ENCODE measurements at regions not wholly inside any gene's neighbourhood (a gene's known extent, or its start where the extent isn't known, plus 50 kb on each side); places are given as distances from the start of the nearest gene placed in this dataset.

DNA sequence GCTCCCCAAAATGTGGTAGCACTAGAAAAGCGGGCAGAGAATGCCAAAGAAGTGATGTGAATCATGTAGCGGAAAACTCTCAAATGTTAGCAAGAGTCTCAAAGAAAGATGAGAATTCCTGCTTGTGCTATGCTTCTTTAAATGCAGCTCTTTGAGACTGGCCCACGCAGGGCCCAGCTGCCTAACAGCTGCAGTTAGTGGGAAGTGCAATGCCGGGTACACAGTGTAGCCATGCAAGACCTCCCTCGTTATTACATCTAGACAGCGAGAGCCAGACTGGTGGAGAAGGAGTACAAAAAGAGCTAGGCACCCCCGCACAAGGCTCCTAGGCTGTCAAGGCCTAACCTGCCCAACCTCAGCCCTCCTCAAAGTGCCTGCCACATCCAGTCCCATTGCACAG, 201.7 kb upstream of the PRDM1 start:
- no peaks in the 10 kb centered on the region for H3K9me3 ChIP-seq (ENCODE audit: low read length)
- peaks cover 2 to 41% of the 10 kb centered on the region in 2 experiments for H3K27me3 ChIP-seq (ENCODE audit: control insufficient read depth in 1 of 2, insufficient read depth in 2 of 2, low read length in 2 of 2)
- DNase-seq (ENCODE audit: low spot score), result no peak
- no peak for FAIRE-seq
- in situ Hi-C loops (cut with HindIII; ENCODE audit: extremely low pct_ligation_motif_present, low pct_unique_long_range_greater_than_20kb) (no loop called here), intact Hi-C loops (cut with micrococcal nuclease; ENCODE audit: unreplicated experiment) (no loop called here)
- no TSS peak for BruUV-seq (replicated peaks)
- CTCF ChIA-PET (ENCODE audit: low intra/inter-chr PET ratio, low total read pairs), result no interaction called here
- H3K9ac ChIP-seq (ENCODE audit: insufficient read depth, low read depth, low read length), result no peak overlapping the region
- H4K20me1 ChIP-seq (ENCODE audit: insufficient read depth, low read length), result no peaks in the 10 kb centered on the region
- H3K4me1 ChIP-seq (ENCODE audit: insufficient read depth, low read length), result no peaks in the 10 kb centered on the region
- no peak overlapping the region for H3K4me3 ChIP-seq (replicated peaks in 1 of 3; ENCODE audit: insufficient read depth in 1 of 3, low read depth in 2 of 3, low read length in 3 of 3)
- POLR2A ChIA-PET, result no interaction called here
- no peak for ATAC-seq
- H2AFZ ChIP-seq (ENCODE audit: low read length), result no peak overlapping the region
- H3K79me2 ChIP-seq (ENCODE audit: insufficient read depth, low read length), result no peaks in the 10 kb centered on the region
- H3K27ac ChIP-seq (ENCODE audit: extremely low read length, insufficient read depth, low read length), result no peak overlapping the region
- WGBS (ENCODE audit: low lambda C conversion rate), result 76% methylated on average over 2 of the region's 7 CpGs
- H3K4me2 ChIP-seq (ENCODE audit: low read depth, low read length), result no peak overlapping the region
- H3K36me3 ChIP-seq (replicated peaks in 1 of 2; ENCODE audit: control insufficient read depth in 1 of 2, insufficient read depth in 2 of 2, low read length in 2 of 2), result no peaks in the 10 kb centered on the region
- TF ChIP-seq, protein P1, sequence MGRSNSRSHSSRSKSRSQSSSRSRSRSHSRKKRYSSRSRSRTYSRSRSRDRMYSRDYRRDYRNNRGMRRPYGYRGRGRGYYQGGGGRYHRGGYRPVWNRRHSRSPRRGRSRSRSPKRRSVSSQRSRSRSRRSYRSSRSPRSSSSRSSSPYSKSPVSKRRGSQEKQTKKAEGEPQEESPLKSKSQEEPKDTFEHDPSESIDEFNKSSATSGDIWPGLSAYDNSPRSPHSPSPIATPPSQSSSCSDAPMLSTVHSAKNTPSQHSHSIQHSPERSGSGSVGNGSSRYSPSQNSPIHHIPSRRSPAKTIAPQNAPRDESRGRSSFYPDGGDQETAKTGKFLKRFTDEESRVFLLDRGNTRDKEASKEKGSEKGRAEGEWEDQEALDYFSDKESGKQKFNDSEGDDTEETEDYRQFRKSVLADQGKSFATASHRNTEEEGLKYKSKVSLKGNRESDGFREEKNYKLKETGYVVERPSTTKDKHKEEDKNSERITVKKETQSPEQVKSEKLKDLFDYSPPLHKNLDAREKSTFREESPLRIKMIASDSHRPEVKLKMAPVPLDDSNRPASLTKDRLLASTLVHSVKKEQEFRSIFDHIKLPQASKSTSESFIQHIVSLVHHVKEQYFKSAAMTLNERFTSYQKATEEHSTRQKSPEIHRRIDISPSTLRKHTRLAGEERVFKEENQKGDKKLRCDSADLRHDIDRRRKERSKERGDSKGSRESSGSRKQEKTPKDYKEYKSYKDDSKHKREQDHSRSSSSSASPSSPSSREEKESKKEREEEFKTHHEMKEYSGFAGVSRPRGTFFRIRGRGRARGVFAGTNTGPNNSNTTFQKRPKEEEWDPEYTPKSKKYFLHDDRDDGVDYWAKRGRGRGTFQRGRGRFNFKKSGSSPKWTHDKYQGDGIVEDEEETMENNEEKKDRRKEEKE (IDR thresholded peaks at IDR 0.05), result no peak
- TF ChIP-seq RFX1 (IDR thresholded peaks at IDR 0.05) (no peak), POLR2AphosphoS2 (IDR thresholded peaks at IDR 0.05; ENCODE audit: low read depth, low read length) (no peak), KDM5B (CRISPR knock-in tag; IDR thresholded peaks at IDR 0.05; ENCODE audit: borderline replicate concordance) (no peak), DMTF1 (CRISPR knock-in tag; IDR thresholded peaks at IDR 0.05) (no peak), ZNF674 (CRISPR knock-in tag; IDR thresholded peaks at IDR 0.05; ENCODE audit: low read depth) (no peak), DMAP1 (CRISPR knock-in tag; IDR thresholded peaks at IDR 0.05) (no peak), ZXDC (CRISPR knock-in tag; IDR thresholded peaks at IDR 0.05) (no peak), ONECUT2 (CRISPR knock-in tag; IDR thresholded peaks at IDR 0.05) (no peak), SKI (IDR thresholded peaks at IDR 0.05; ENCODE audit: partially characterized antibody) (no peak), ZNF569 (CRISPR knock-in tag; IDR thresholded peaks at IDR 0.05; ENCODE audit: borderline replicate concordance) (no peak), SOX5 (CRISPR knock-in tag; IDR thresholded peaks at IDR 0.05; ENCODE audit: borderline replicate concordance) (no peak), ZNF230 (CRISPR knock-in tag; IDR thresholded peaks at IDR 0.05) (no peak), ZMYM4 (CRISPR knock-in tag; IDR thresholded peaks at IDR 0.05) (no peak)
- TF ChIP-seq, protein P2, sequence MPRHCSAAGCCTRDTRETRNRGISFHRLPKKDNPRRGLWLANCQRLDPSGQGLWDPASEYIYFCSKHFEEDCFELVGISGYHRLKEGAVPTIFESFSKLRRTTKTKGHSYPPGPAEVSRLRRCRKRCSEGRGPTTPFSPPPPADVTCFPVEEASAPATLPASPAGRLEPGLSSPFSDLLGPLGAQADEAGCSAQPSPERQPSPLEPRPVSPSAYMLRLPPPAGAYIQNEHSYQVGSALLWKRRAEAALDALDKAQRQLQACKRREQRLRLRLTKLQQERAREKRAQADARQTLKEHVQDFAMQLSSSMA (CRISPR knock-in tag; IDR thresholded peaks at IDR 0.05), result no peak
- TF ChIP-seq, protein P3, sequence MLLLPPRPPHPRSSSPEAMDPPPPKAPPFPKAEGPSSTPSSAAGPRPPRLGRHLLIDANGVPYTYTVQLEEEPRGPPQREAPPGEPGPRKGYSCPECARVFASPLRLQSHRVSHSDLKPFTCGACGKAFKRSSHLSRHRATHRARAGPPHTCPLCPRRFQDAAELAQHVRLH (CRISPR knock-in tag; IDR thresholded peaks at IDR 0.05; ENCODE audit: borderline replicate concordance, low read depth), result no peak
